HS-27A (cell line): ENCODE measurements at regions not wholly inside any gene's neighbourhood (a gene's known extent, or its start where the extent isn't known, plus 50 kb on each side); places are given as distances from the start of the nearest gene placed in this dataset.
"Not testable (repeated sequence)": the region's sequence is repeated elsewhere in the genome, so short reads cannot be mapped to it uniquely, and the experiment has no call there.

Source experiments
- DNase-seq: peaks from one replicate; pipeline ENCODE4 v3.0.0-alpha.2; 2012; ENCODE audit warnings: low read depth, missing footprints

DNA sequence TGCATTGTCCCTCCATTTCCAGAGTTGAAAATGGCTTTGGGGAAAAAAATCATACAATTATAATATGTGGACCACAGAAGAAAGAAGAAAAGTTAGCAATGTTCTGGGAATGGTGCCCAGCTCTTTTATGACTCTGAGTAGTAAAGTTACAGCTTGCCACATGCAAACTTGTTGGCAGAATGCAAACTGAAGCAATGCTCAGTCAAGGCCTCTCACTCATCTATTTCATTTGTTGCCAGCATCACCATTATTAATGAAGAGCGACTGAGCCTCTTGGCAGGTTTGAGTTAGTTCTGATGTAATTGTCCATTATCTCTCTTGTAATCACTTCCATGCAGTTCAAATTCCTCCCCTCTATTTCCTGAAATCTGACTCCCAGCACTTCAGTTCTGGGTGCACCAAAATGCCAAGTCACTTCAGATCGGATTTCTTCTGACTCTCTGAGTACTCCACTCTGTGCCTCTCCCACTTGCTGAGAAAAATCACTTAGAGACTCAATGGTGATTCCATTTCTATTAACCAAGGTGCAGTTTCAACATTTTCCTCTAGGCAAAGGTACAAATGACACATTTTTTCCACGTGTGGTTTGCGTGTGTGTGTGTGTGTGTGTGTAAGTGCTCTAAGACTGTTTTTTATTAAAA lies 154.4 kb upstream of the STMND1 start:
- DNase-seq, result peak; percentile 62

- no peak for DNase-seq
Measured at GRCh38 chr6:16944596-16944995, 157.3 kb upstream of the STMND1 start.

DNA sequence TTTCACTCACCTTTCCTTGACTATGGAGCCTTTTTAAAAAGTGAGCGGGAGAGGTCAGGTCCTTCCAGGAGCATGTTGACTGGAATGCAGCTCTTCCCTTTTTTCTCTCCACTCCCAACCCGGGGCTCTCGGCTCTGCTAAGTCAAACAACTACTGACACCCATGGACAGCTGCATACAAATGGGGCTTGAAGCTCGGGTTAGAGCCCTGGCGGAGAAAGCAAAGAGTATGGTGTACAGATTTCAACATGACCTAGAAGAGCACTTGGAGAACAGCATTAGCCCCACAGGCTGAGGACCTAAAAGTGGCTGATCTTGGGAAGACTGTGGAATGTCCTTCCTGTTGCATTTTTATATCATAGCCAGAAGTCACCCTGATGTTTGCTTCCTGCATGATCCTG lies 162.0 kb upstream of the STMND1 start:
- DNase-seq, result no peak

DNA sequence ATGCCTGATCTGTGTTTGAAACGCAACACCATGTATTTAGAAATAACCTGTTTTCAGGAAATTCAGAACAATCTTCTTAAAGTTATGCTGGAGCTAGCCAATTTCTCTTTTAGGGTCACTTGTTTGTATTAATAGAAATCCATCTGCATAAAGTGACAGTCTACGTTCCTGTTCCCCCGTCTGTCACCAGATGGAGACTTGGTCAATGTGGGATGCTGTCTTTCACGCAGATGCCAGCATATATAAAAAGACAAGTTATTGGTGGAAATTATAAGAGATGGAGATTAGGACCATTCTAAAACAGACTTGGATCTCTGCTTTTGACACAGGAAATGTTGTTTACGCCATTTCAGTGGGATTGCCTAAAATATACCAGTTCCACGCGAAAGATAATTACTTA lies 162.5 kb upstream of the STMND1 start:
- DNase-seq, result no peak

DNA sequence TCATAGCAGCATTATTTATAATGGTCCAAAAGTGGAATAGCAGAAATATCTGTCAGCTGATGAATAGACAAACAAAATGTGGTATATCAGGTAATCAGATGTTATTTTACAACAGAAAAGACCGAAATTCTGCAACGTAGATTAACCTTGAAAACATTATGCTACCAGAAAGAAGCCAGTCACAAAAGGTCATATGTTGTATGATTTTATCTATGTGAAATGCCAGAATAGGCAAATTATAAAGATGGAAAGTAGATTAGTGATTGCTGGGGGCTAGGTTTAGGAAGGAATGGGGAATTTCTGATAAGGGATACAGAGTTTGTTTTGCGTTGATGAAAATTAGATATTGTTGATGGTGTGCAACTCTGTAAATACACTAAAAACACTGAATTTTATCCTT lies 165.0 kb upstream of the STMND1 start:
- no peak for DNase-seq

GRCh38 chr6:16933961-16934360 lies 167.9 kb upstream of the STMND1 start:
- DNase-seq, result no peak

DNA sequence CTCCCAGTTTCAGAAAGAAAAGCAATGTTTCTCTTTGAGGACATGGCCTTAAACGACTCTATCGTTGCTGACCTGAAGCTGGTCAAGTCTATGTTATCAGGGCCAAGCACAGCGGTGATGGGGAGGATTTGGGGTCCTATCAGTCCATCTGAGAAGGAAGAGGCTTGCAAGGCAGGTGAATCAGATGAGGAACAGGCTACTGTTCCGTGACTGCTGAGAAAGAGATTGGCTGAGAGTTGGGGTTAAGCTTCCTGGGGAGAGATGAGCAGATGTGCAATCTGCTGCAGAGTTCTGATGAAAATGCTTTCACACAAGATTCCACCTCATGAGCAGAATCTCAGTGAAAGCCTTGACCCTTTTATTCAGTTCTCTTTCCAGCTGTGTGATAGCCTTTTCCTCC lies 168.3 kb upstream of the STMND1 start:
- no peak for DNase-seq

- DNase-seq, result no peak
Measured at GRCh38 chr6:16932920-16933319, 168.9 kb upstream of the STMND1 start.

DNA sequence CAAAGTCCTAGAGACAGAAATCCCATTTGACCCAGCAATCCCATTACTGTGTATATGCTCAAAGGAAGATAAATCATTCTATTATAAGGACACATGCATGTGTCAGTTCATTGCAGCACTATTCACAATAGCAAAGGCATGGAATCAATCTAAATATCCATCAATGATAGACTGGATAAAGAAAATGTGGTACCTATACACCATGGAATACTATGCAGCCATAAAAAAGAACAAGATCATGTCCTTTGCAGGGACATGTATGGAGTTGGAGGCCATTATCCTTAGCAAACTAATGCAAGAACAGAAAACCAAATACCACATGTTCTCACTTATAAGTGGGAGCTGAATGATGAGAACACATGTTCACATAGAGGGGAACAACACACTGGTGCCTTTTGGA lies 169.8 kb upstream of the ATXN1 start:
- DNase-seq, result not testable (repeated sequence)

- no peak for DNase-seq
Measured at GRCh38 chr6:16930432-16930831, 169.2 kb upstream of the ATXN1 start.

DNA sequence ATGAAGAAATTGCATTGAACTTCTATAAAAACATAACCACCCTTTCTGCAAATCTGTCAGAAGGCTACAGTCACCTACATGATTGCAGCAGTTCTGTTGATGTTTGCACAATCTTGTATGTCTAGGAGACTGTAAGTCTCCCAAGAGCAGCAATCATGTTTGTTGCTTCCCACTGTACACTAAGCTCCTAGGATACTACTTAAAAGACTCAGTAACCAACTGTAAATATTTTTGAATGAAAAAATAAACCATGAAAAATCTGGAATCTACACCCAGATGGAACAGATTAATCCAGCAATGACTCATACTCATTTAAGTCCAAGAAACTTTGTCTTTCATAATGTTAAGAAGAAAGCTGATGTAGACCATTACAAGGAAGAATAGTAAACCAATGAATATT lies 168.5 kb upstream of the ATXN1 start:
- no peak for DNase-seq

- no peak for DNase-seq
Measured at GRCh38 chr6:16928387-16928786, 167.1 kb upstream of the ATXN1 start.

DNA sequence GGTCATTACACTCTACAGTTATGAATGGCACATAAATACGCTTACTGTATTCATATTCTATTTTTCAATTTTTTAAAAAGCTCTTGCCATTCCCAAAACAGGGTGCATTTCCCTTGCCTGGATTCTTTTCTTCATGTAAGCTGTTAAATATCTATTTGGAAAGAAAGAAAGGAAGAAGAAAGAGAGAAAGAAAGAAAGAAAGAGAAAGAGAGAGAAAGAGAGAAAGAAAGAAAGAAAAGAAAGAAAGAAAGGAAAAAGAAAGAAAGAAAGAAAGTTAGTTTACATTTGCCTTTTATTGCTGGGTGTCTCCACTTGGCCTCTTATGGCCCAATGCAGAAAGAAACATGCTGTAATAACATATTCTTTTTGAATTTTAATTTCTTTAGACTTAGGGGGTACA lies 165.9 kb upstream of the ATXN1 start:
- DNase-seq, result no peak

DNA sequence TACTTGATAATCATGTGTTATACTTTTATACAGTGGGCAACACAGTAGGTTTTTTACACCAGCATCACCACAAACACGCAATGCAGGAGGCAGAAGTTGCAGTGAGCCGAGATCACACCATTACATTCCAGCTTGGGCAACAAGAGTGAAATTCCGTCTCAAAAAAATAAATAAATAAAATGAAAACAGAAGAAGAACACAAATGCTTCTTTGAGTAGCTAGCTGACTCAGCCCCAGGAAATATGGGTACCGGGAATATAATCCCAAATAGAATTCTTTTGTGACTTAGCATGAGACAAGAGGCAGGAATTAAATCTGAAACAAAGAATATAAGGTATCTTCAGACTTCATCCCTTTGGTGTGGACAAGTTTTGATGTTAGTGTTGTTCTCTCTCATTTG lies 164.2 kb upstream of the ATXN1 start:
- DNase-seq, result no peak

- no peak for DNase-seq
Measured at GRCh38 chr6:16922282-16922681, 161.0 kb upstream of the ATXN1 start.

DNA sequence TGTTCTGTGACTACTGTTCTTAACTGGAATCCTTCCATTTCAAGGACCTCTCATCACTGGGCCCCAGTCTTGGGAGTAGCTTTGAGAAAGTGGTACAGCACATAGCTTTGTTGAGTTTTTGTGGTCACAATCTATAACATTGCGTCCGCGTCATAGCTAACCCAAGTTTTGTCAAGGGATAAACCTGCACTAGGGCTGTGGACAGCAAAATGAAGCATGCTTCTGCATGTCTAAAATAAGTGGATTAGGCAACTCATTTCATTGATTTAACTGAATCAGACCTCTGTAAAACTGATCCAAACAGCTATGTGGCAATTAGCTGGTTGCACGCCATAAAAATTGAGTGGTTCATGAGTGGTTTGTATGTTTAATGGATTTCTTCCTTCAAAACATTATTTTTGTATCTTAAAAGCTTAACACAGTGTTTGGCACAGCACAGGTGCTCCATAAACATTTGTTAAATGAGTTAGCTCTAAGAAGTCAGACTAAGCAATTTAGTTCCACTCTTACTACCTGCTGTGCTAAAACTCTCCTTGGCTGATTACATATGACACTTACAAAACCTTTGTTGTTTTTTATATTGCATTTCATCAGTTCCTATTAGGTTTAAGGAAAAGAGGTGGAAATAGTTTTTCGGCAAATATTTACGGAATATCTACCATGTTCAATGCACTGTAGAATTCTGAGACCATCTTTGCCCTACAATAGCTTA lies 160.3 kb upstream of the ATXN1 start:
- no peak for DNase-seq

DNA sequence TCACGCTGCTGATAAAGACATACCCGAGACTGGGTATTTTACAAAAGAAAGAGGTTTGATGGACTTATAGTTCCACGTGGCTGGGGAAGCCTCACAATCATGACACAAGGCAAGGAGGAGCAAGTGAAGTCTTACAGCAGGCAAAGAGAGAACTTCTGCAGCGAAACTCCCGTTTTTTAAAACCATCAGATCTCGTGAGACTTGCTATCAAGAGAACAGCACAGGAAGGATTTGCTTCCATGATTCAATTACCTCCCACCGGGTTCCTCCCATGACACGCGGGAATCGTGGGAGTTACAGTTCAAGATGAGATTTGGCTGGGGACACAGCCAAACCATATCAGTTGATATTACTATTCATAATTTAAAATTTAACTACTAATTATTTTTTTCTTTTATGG lies 157.3 kb upstream of the ATXN1 start:
- DNase-seq, result no peak

GRCh38 chr6:16914184-16914583 lies 152.9 kb upstream of the ATXN1 start:
- DNase-seq, result no peak

- no peak for DNase-seq
Measured at GRCh38 chr6:16912756-16913155, 151.5 kb upstream of the ATXN1 start.

GRCh38 chr6:16911088-16911487 lies 149.8 kb upstream of the ATXN1 start:
- no peak for DNase-seq

DNA sequence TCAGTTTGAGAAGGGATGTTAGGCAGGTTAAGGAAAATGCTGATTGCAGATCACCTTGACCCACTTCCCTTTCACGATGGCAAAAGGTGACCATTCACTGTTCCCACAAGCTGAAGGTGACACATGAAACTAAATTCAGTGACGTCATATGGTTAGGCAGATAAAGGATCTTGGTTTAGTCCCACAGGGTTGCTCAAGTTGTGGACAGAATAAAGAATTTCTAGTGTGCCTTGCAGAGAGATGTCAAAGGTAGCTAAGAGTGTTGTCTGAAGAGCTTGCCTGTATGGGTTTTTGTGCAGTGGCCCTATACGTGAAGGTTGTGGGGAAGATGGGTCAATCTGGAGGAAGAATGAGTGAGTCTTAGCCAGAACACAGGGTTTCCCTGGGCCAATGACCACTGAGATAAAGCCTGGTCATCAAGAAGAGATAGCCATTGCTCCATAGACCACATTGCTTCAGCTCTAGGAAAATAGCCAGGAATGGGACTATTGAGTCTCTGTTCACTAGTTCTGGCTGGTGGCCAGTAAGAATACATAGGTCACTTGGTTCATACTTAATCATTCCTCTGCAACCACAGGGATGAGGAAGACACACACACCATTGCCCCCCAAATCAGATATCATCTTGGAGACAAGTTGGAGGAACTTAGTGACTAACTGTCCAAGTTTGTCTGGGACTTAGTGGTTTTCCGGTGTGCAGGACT lies 148.5 kb upstream of the ATXN1 start:
- DNase-seq, result peak; percentile 95

DNA sequence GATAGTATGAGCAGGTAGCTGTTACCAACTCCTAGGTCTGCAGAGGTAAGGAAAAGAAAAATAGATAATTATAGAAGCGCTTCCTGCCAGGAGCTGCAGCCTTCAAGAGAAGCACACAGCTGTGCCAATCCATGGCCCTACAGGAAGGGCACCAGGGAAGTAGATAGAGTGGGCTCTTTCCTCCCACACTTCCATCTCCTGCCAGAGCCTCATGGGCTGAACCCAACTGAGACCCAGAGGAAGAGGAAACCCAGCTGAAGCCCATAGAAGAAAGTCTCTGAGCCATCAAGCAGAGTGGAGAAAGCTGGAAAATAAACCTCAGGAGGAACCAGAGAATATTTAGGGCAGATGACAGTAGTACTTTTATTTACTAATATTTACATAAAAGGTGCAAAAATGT lies 146.7 kb upstream of the ATXN1 start:
- DNase-seq, result no peak

- DNase-seq, result no peak
Measured at GRCh38 chr6:16904957-16905356, 143.7 kb upstream of the ATXN1 start.
